Panc1 (cell line): ENCODE measurements at regions not wholly inside any gene's neighbourhood (a gene's known extent, or its start where the extent isn't known, plus 50 kb on each side); places are given as distances from the start of the nearest gene placed in this dataset.

Source experiments
- ATAC-seq: fragments of 200-7000 bp; cut with Tn5 transposase; 2 replicates; pipeline ENCODE4 v1.9.1; 2020; ENCODE audit warnings: mild to moderate bottlenecking, moderate library complexity
- BruUV-seq: library from RNA; stranded (reverse); fragments of 400-500 nt; replicated peaks from 2 replicates; lab custom pipeline; 2021; lab: Mats Ljungman, UMichigan
- CTCF ChIA-PET: fragments of 300-600 bp; sonication (Branson Sonifier 250); formaldehyde crosslinking; loops from one replicate; lab custom pipeline; 2022; ENCODE audit warnings: antibody characterized with exemption; lab: Charles Lee
- POLR2A ChIA-PET: fragments of 300-600 bp; sonication (Branson Sonifier 250); formaldehyde crosslinking; loops from one replicate; lab custom pipeline; 2022; ENCODE audit warnings: antibody characterized with exemption; lab: Charles Lee
- DNase-seq: peaks from one replicate; pipeline ENCODE4 v3.0.0-alpha.2; 2010; ENCODE audit warnings: low read depth, low spot score
- H3K27ac ChIP-seq: 2 replicates; pipeline ENCODE4 v1.5.1; 2011; ENCODE audit warnings: mild to moderate bottlenecking, low read length, inconsistent platforms
- H3K27me3 ChIP-seq: fragments of 200-500 bp; sonication (Bioruptor generic); 2 replicates; pipeline ENCODE4 v1.6.0; 2014; ENCODE audit warnings: low read length, inconsistent platforms; ENCODE audit not compliant: control insufficient read depth, insufficient read depth
- H3K36me3 ChIP-seq: fragments of 200-500 bp; sonication (Bioruptor generic); 2 replicates; pipeline ENCODE4 v1.5.1; 2014; ENCODE audit warnings: inconsistent platforms, mild to moderate bottlenecking, low read length, moderate library complexity; ENCODE audit not compliant: control insufficient read depth, insufficient read depth
- H3K4me1 ChIP-seq: 2 replicates; pipeline ENCODE4 v1.5.1; 2011; ENCODE audit warnings: inconsistent platforms, mild to moderate bottlenecking, low read length, moderate library complexity; ENCODE audit not compliant: control insufficient read depth, insufficient read depth
- H3K4me3 ChIP-seq, 2 experiments: 2 replicates each; pipeline ENCODE4 v1.5.1; 2011 to 2012; ENCODE audit warnings: low read depth in 2 of 2, low read length in 2 of 2, mild to moderate bottlenecking in 2 of 2, inconsistent platforms in 1 of 2, moderate library complexity in 1 of 2
- H3K9me3 ChIP-seq: fragments of 200-500 bp; sonication (Bioruptor generic); 2 replicates; pipeline ENCODE4 v1.5.1; 2014; ENCODE audit warnings: low read depth, mild to moderate bottlenecking, inconsistent platforms, low read length, moderate library complexity; ENCODE audit not compliant: control insufficient read depth, insufficient read depth
- POLR2AphosphoS5 ChIP-seq: IDR thresholded peaks from 2 replicates; pipeline ENCODE4 v1.6.1; 2012; ENCODE audit warnings: mild to moderate bottlenecking, low read depth, low read length, moderate library complexity
- SIN3A ChIP-seq: IDR thresholded peaks from 2 replicates; pipeline ENCODE4 v1.6.1; 2012; ENCODE audit warnings: low read depth, mild to moderate bottlenecking, low read length, moderate library complexity, borderline replicate concordance; ENCODE audit not compliant: insufficient read depth
- TCF7L2 ChIP-seq: IDR thresholded peaks from 2 replicates; pipeline ENCODE4 v1.6.1; 2011; ENCODE audit warnings: mild to moderate bottlenecking, low read depth, low read length, inconsistent platforms
- in situ Hi-C: cut with HindIII; loops from 2 replicates; pipeline ENCODE4 v1.10.0; 2016; ENCODE audit warnings: low sequenced_read_pairs, low pct_unique_long_range_greater_than_20kb
- intact Hi-C: fragments of 100-400 bp; cut with micrococcal nuclease; formaldehyde crosslinking; loops from one replicate; pipeline ENCODE4 v1.10.0; 2022; ENCODE audit not compliant: unreplicated experiment
- TF ChIP-seq, protein P1 (sequence below), 2 experiments: IDR thresholded peaks; 2 replicates each; pipeline ENCODE4 v1.6.1; 2011 to 2012; ENCODE audit warnings: low read depth in 2 of 2, control low read depth in 1 of 2, low read length in 1 of 2, mild to moderate bottlenecking in 1 of 2, moderate library complexity in 1 of 2; ENCODE audit not compliant: insufficient read depth in 1 of 2
- TF ChIP-seq, protein P2 (sequence below): fragments of 450-650 bp; IDR thresholded peaks from 2 replicates; pipeline ENCODE4 v1.5.1; 2017; ENCODE audit warnings: mild to moderate bottlenecking

DNA sequence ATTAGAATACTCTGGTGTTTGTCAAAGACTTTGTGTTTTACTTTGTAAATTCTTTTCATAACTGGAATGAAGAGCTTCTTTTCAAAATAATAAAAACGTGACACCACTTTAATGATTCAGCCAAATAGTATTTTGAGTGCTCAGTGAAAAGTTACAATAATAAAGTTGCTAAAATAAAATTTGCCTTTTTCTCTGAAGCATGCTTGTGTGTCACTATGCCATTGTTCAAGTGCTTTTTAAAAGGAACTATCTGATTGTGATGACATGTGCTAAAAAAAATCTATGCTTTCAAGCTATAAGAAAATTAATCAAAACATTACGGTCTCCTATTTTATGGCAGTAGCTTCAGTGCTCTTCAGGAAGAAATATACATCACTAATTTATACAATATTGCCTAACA lies 1290.5 kb upstream of the B3GALT2 start:
- in situ Hi-C loops = no loop called here
- no peak for DNase-seq

DNA sequence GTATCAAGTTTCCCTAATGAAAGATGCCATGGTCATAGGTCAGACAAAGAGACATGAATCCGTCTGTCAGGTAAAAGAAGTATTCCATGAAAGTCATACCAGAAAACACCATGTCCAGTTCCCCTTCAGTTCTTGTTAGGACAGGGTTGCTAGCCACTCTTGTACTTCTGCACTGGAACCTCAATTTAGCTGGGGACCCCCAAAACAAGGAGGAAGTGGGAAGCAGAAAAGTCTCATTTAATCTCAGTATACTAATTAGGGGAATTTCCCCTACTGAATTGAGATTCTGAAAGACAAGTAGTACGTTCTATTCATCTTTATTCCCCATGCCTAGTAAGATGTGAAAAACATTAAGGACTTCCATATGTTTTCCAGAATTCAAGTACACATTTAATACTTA lies 1289.9 kb upstream of the B3GALT2 start:
- H3K27ac ChIP-seq = no peak overlapping the region
- no peaks in the 10 kb centered on the region for H3K9me3 ChIP-seq
- no peak for DNase-seq
- TF ChIP-seq SIN3A (no peak), TCF7L2 (no peak), POLR2AphosphoS5 (no peak)
- TF ChIP-seq, protein P1, sequence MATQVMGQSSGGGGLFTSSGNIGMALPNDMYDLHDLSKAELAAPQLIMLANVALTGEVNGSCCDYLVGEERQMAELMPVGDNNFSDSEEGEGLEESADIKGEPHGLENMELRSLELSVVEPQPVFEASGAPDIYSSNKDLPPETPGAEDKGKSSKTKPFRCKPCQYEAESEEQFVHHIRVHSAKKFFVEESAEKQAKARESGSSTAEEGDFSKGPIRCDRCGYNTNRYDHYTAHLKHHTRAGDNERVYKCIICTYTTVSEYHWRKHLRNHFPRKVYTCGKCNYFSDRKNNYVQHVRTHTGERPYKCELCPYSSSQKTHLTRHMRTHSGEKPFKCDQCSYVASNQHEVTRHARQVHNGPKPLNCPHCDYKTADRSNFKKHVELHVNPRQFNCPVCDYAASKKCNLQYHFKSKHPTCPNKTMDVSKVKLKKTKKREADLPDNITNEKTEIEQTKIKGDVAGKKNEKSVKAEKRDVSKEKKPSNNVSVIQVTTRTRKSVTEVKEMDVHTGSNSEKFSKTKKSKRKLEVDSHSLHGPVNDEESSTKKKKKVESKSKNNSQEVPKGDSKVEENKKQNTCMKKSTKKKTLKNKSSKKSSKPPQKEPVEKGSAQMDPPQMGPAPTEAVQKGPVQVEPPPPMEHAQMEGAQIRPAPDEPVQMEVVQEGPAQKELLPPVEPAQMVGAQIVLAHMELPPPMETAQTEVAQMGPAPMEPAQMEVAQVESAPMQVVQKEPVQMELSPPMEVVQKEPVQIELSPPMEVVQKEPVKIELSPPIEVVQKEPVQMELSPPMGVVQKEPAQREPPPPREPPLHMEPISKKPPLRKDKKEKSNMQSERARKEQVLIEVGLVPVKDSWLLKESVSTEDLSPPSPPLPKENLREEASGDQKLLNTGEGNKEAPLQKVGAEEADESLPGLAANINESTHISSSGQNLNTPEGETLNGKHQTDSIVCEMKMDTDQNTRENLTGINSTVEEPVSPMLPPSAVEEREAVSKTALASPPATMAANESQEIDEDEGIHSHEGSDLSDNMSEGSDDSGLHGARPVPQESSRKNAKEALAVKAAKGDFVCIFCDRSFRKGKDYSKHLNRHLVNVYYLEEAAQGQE (IDR thresholded peaks at IDR 0.05; ENCODE audit: insufficient read depth in 1 of 2, low read depth in 2 of 2, low read length in 1 of 2) = no peak
- TF ChIP-seq, protein P2, sequence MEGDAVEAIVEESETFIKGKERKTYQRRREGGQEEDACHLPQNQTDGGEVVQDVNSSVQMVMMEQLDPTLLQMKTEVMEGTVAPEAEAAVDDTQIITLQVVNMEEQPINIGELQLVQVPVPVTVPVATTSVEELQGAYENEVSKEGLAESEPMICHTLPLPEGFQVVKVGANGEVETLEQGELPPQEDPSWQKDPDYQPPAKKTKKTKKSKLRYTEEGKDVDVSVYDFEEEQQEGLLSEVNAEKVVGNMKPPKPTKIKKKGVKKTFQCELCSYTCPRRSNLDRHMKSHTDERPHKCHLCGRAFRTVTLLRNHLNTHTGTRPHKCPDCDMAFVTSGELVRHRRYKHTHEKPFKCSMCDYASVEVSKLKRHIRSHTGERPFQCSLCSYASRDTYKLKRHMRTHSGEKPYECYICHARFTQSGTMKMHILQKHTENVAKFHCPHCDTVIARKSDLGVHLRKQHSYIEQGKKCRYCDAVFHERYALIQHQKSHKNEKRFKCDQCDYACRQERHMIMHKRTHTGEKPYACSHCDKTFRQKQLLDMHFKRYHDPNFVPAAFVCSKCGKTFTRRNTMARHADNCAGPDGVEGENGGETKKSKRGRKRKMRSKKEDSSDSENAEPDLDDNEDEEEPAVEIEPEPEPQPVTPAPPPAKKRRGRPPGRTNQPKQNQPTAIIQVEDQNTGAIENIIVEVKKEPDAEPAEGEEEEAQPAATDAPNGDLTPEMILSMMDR = no peak
- no peak for ATAC-seq
- H3K4me1 ChIP-seq = no peaks in the 10 kb centered on the region
- in situ Hi-C loops = no loop called here
- intact Hi-C loops = no loop called here
- ChIA-PET CTCF (no interaction called here), POLR2A (no interaction called here)
- no peaks in the 10 kb centered on the region for H3K36me3 ChIP-seq
- no peaks in the 10 kb centered on the region for H3K27me3 ChIP-seq
- no TSS peak for BruUV-seq
- H3K4me3 ChIP-seq = no peak overlapping the region

More for the DNA sequence above, 1290.5 kb upstream of the B3GALT2 start:
- intact Hi-C loops = no loop called here
- ChIA-PET CTCF (no interaction called here), POLR2A (no interaction called here)
- H3K9me3 ChIP-seq = no peaks in the 10 kb centered on the region
- H3K4me1 ChIP-seq = no peaks in the 10 kb centered on the region
- no peak overlapping the region for H3K27ac ChIP-seq
- no peak for ATAC-seq
- TF ChIP-seq TCF7L2 = no peak
- TF ChIP-seq, protein P1 (IDR thresholded peaks at IDR 0.05; ENCODE audit: insufficient read depth in 1 of 2, low read depth in 2 of 2, low read length in 1 of 2) = no peak
- no peak for TF ChIP-seq POLR2AphosphoS5
- TF ChIP-seq, protein P2 = no peak
- no peaks in the 10 kb centered on the region for H3K36me3 ChIP-seq
- no TSS peak for BruUV-seq
- no peak overlapping the region for H3K4me3 ChIP-seq
- H3K27me3 ChIP-seq = no peaks in the 10 kb centered on the region
